ENCODE measurements at regions not wholly inside any gene's neighbourhood (a gene's known extent, or its start where the extent isn't known, plus 50 kb on each side); places are given as distances from the start of the nearest gene placed in this dataset.

- TF ChIP-seq CTCF (IDR thresholded peaks at IDR 0.05) (no peak), ZFX (IDR thresholded peaks at IDR 0.05; ENCODE audit: borderline replicate concordance) (no peak)
Measured at GRCh38 chr7:55657654-55658053, 85.4 kb upstream of the VOPP1 start.
